ENCODE measurements at regions not wholly inside any gene's neighbourhood (a gene's known extent, or its start where the extent isn't known, plus 50 kb on each side); places are given as distances from the start of the nearest gene placed in this dataset.
"Not testable (repeated sequence)": the region's sequence is repeated elsewhere in the genome, so short reads cannot be mapped to it uniquely, and the experiment has no call there.

DNA sequence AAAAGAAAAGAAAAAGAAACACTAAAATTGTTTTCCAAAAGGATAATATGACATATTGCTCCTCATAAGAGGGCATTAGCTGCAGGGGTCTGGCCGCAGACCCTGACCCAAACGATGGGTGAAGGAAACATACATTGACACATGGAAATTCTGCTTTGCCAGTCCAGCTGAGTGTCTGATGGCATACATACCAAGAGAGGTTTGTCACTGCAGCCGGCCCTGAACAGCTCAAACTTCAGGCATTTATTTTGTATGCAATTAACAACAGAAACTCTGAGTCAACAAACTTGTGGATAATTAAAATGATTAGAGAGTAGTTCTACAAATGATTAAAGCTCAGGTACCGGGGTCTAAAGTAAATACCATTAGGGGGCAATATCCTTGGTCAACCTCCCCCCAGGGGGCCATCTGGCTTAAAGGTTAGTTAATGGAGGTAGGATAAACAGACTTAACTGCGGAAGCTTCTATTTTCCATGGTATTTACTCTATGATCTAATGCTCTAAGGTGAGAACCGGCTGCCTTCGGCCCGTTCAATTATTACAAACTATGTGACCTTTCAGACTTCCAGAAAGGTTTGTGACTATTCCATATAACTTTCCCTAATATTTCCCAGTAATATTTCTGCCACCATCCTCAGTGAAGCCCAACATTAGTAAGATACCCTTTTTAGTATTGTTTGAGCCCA is 1550.7 kb downstream of the CDY2B start:
- TF ChIP-seq, protein P1, sequence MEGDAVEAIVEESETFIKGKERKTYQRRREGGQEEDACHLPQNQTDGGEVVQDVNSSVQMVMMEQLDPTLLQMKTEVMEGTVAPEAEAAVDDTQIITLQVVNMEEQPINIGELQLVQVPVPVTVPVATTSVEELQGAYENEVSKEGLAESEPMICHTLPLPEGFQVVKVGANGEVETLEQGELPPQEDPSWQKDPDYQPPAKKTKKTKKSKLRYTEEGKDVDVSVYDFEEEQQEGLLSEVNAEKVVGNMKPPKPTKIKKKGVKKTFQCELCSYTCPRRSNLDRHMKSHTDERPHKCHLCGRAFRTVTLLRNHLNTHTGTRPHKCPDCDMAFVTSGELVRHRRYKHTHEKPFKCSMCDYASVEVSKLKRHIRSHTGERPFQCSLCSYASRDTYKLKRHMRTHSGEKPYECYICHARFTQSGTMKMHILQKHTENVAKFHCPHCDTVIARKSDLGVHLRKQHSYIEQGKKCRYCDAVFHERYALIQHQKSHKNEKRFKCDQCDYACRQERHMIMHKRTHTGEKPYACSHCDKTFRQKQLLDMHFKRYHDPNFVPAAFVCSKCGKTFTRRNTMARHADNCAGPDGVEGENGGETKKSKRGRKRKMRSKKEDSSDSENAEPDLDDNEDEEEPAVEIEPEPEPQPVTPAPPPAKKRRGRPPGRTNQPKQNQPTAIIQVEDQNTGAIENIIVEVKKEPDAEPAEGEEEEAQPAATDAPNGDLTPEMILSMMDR (IDR thresholded peaks at IDR 0.05), result not testable (repeated sequence)
- TF ChIP-seq POLR2A (IDR thresholded peaks at IDR 0.05), result not testable (repeated sequence)
